ENCODE measurements at regions not wholly inside any gene's neighbourhood (a gene's known extent, or its start where the extent isn't known, plus 50 kb on each side); places are given as distances from the start of the nearest gene placed in this dataset.
"Not testable (repeated sequence)": the region's sequence is repeated elsewhere in the genome, so short reads cannot be mapped to it uniquely, and the experiment has no call there.

DNA sequence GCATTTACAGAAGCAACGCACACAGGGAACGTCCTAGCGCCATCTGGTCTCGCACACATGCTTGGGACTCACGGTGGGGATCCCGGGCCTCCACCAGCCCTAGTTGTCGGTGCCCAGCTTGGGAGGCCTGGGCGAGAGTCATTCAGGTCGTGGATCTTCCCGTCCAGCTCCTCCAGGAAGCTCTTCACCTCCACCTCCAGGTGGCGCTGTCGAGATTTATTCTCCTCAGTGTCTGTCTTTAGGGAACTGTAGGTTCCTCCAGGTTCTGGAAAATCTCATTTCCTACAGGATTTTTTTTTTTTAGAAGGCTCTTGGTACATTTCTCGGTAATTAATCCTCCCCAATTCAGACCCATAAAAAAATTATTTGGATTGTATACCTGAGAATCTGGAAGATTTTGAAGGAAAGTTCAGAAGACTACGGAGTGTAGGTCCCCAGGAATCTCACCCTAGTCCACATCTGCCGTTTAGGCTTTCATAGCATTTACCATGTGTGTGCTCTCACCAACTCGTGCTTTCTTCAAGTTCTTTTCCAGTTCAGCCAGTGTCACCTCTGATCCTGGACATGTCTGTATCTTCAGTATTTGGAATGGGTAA lies 910.0 kb downstream of the TMEM121 start:
- H3K4me3 ChIP-seq (ENCODE audit: low read depth, low read length) = no peak overlapping the region
- TF ChIP-seq, protein P1, sequence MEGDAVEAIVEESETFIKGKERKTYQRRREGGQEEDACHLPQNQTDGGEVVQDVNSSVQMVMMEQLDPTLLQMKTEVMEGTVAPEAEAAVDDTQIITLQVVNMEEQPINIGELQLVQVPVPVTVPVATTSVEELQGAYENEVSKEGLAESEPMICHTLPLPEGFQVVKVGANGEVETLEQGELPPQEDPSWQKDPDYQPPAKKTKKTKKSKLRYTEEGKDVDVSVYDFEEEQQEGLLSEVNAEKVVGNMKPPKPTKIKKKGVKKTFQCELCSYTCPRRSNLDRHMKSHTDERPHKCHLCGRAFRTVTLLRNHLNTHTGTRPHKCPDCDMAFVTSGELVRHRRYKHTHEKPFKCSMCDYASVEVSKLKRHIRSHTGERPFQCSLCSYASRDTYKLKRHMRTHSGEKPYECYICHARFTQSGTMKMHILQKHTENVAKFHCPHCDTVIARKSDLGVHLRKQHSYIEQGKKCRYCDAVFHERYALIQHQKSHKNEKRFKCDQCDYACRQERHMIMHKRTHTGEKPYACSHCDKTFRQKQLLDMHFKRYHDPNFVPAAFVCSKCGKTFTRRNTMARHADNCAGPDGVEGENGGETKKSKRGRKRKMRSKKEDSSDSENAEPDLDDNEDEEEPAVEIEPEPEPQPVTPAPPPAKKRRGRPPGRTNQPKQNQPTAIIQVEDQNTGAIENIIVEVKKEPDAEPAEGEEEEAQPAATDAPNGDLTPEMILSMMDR (IDR thresholded peaks at IDR 0.05; ENCODE audit: insufficient read depth, low read depth, low read length, missing control alignments) = peak; percentile 47
- DNase-seq (ENCODE audit: low read depth) = peak; percentile 51

DNA sequence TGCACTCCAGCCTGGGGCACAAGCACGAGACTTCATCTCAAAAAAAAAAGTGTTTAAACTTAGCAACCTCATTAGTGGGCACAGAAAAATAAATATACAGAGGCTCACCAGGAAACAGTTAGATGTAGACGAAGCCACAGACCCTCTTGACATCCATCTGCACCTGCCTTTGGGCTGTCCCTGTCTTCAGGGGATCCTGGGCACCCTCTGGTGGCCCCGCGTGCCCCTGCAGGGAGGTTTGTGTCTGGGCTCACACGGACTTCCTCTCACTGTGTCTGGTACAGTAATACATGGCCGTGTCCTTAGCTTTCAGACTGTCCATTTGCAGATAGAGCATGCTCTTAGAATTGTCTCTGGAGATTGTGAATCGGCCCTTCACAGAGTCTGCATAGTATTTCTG lies 916.5 kb downstream of the TMEM121 start:
- no peak overlapping the region for H3K4me3 ChIP-seq (ENCODE audit: low read depth, low read length)
- DNase-seq (ENCODE audit: low read depth) = peak; percentile 21
- TF ChIP-seq, protein P1 (IDR thresholded peaks at IDR 0.05; ENCODE audit: insufficient read depth, low read depth, low read length, missing control alignments) = peak; percentile 45

DNA sequence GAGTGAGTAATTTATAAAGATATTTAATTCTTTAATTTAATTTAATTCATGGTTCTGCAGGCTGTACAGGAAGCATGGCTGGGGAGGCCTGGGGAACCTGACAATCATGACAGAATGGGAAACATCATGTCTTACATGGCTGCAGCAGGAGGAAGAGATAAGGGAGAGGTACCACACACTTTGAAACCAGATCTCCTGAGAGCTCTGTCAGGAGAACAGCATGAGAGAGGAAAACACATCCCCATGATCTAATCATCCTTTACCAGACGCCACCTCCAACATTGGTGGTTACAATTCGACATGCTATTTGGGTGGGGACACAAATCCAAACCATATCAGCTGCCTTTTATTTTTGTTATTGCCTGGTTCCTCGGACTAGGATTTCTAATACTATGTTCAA lies 928.6 kb downstream of the TMEM121 start:
- DNase-seq (ENCODE audit: low read depth) = no peak
- TF ChIP-seq, protein P1 (IDR thresholded peaks at IDR 0.05; ENCODE audit: insufficient read depth, low read depth, low read length, missing control alignments) = no peak
- H3K4me3 ChIP-seq (ENCODE audit: low read depth, low read length) = no peak overlapping the region

DNA sequence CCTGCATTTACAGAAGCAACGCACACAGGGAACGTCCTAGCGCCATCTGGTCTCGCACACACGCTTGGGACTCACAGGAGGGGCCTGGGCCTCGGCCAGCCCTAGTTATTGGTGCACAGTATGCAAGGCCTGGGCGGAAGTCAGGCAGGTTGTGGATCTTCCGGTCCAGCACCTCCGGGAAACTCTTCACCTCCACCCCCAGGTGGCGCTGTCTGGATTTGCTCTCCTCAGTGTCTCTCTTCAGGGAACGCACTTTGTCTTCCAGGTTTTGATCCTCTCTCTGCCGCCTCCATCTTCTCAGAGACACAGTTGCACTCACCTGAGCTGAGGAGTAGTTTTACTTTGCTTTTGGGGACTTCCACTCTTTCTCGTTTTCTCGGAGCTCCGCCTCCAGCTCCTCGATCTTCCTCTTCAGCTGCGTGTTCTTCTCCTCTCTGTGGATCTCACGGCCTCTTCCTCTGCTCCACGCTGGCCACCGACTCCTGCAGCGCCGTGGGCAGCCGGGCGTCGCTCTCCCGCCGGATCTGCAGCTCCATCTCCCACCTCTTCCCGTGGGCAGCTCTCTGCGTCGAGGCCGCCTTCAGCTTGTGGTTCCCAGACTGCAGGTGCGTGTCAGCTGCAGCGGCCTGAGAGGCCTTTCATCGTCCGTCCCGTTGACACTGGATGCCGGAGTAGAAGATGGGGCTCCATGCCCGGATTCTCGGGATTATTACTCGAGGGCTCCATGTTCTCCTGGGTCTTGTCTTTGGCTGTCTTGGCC lies 933.8 kb downstream of the TMEM121 start:
- DNase-seq (ENCODE audit: low read depth) = peak; percentile 29
- TF ChIP-seq, protein P1 (IDR thresholded peaks at IDR 0.05; ENCODE audit: insufficient read depth, low read depth, low read length, missing control alignments) = peak; percentile 32
- no peak overlapping the region for H3K4me3 ChIP-seq (ENCODE audit: low read depth, low read length)

DNA sequence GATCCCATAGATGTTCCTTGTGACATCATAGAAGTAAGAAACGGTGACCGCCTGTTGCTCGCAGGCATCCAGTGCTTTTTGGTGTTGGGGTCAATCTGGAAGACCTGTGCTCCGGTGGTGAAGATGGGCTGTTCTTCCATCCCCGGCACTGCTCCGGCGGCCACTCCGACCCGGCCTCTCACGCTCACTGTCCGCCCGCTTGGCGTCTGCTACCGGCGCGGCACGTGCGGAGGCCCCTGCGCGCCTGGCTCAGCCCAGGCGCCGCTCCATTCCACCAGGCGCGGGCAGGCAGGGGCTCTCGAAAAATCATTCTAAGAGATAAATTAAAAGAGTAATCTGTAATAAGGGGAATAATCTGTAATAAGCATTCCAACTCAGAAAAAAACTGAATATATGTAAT lies 934.5 kb downstream of the TMEM121 start:
- DNase-seq (ENCODE audit: low read depth) = no peak
- TF ChIP-seq, protein P1 (IDR thresholded peaks at IDR 0.05; ENCODE audit: insufficient read depth, low read depth, low read length, missing control alignments) = no peak
- H3K4me3 ChIP-seq (ENCODE audit: low read depth, low read length) = no peak overlapping the region

DNA sequence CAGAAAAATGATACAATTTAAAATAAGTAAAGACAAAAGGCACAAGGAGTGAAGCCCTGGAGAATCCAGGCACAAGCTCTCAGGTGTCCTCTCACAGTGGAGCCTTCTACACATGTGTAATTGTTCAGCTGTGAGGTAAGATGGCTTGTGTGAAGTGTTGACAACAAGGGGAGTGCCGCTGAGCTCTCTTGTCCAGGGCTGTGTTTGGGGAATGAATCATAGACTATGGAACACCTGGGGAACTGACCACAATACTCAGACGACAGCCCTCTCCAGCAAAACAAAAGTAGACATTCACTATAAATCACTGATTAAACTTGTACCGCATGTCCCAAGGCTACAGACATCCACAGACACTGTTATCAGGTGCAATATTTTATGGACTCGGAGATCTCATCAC lies 940.1 kb downstream of the TMEM121 start:
- H3K4me3 ChIP-seq (ENCODE audit: low read depth, low read length); DNase-seq (ENCODE audit: low read depth): not testable (repeated sequence)

DNA sequence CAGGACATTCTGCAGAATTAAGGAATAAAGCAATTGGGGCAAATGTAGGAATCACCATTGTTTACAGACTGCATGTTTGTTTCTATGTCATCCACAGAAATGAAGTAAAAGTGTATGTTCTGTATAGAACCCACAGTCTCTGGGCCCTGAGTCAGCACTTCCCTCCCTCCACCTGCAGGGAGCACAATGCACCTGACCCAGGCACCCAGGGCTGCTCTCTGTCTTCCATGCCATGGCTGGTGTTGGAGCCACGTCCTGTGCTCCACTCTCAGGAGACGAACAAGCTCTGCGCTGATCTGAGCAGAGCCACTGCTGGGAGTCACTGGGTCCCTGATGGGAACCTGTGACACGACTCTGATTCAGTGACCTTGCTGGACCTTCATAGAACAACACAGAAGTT lies 942.5 kb downstream of the TMEM121 start:
- not testable (repeated sequence) for H3K4me3 ChIP-seq (ENCODE audit: low read depth, low read length)
- peak; percentile 2 for DNase-seq (ENCODE audit: low read depth)

DNA sequence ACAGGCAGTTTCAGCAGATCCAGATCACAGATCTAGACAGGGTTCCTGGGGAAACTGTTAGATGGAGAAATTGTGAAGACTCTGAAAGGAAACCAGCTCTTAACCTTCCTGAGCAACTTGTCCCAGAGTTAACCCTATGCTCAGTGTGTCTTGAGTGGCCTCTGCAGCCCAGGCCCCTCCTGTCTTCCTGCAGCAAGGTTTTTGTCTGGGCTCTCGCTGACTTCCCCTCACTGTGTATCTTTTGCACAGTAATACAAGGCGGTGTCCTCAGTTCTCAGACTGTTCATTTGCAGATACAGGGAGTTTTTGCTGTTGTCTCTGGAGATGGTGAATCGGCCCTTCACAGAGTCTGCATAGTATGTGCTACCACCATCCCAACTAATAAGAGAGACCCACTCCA lies 943.6 kb downstream of the TMEM121 start:
- not testable (repeated sequence) for H3K4me3 ChIP-seq (ENCODE audit: low read depth, low read length); DNase-seq (ENCODE audit: low read depth)

DNA sequence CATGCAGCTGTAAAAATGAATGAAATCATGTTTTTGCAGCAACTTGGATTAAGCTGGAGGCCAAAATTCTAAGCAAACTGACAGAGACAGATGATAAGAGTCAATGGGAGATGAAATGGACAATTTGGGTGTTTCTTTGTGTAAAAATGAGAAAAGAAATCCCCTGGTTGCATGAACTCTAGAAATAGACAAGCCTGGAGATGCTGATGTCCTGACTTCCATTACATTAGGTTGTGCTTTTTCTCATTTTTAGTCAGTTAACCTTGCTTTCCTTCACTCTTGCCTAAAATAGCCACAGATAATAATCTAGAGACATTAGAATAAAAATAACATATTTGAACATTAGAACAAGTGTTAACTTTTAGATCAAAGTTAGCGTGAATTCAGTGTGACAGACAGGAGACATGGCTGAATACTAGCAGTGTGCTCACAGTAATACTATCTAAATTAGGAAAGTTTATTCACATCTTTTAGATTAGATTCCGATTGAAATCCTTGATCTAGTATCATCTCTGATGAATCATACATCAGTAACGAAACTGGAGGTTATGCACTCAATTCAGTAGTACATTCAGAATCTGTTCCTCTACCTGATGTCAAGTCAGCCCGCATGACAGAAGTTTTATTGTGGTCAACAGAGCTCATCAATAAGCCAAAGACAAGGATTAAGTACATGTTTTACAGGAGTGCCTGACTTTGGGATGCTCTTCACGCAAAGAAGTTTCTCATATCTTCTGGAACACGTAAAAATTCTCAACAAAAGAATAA lies 948.1 kb downstream of the TMEM121 start:
- peak; percentile 24 for DNase-seq (ENCODE audit: low read depth)
- H3K4me3 ChIP-seq (ENCODE audit: low read depth, low read length) = not testable (repeated sequence)

DNA sequence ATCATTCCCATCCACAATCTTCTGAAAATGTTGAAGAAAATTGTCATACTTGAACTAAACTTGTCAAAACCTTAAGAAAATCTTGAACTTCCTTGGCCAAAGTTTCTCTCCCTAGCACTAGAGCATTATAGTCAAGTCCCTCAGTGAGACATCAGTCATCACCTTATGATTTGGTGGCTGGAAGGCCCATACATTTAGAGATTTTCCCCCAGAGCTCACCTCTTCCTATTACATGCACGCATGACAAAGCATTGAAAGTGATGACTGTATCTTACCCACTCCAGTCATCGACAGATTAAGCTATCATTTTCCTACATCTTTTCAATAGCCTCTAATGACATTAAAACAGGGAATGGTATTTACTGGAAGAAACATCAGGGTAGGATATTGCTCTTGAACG lies 948.8 kb downstream of the TMEM121 start:
- DNase-seq (ENCODE audit: low read depth); H3K4me3 ChIP-seq (ENCODE audit: low read depth, low read length): not testable (repeated sequence)

DNA sequence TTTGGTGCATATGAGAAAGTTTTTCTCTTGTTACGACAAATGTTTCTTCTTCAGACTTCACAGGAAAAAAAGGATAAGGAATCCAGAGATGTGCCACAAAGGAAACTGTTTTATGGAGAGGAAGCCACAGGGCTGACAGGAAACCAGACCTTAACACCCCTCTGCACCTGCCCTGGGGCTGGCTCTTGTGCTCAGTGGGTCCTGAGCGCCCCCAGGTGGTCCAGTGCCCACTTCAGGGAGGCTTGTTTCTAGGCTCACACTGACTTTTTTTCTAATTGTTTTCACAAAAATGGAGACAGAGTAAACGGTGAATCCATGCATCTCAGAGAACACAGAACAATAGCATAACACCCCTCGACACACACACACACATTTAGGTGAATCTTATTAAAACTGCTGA lies 951.2 kb downstream of the TMEM121 start:
- H3K4me3 ChIP-seq (ENCODE audit: low read depth, low read length); DNase-seq (ENCODE audit: low read depth): not testable (repeated sequence)

DNA sequence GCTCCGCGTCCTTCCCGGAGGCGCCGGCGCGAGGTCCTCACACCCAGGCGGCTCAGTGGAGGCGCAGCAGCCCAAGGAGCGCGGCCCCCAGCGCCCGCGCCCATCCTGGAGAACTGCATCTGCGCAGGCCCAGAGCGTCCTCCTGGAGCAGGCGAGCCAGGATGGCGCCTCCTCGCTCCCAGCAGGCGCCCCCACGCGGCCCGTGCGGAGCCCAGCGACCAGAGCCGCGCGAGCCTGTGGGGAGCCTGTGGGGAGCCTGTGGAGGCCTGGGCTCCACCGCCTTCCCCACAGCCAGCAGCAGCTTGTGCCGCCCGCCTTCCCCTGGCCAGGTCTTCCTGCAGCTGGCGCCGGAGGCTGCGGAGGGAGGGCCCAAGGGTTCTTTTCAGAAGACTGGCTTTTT lies 953.9 kb downstream of the TMEM121 start:
- DNase-seq (ENCODE audit: low read depth); H3K4me3 ChIP-seq (ENCODE audit: low read depth, low read length): not testable (repeated sequence)
